HCT116 (cell line): ENCODE measurements at regions not wholly inside any gene's neighbourhood (a gene's known extent, or its start where the extent isn't known, plus 50 kb on each side); places are given as distances from the start of the nearest gene placed in this dataset.

Experiments
- ATAC-seq: fragments of 200-7000 bp; cut with Tn5 transposase; 2 replicates; pipeline ENCODE4 v1.9.1; 2020; ENCODE audit warnings: mild to moderate bottlenecking, moderate library complexity
- BruUV-seq: library from RNA; stranded (reverse); fragments of 400-500 nt; replicated peaks from 2 replicates; lab custom pipeline; 2021; lab: Mats Ljungman, UMichigan
- CTCF ChIA-PET: fragments of 300-600 bp; sonication (Branson Sonifier 250); formaldehyde crosslinking; loops from one replicate; lab custom pipeline; 2021; ENCODE audit warnings: antibody characterized with exemption; lab: Charles Lee
- POLR2A ChIA-PET: fragments of 300-600, 350-600 bp; sonication (Branson Sonifier 250); formaldehyde crosslinking; loops from one replicate; lab custom pipeline; 2021; ENCODE audit warnings: antibody characterized with exemption; lab: Charles Lee
- RAD21 ChIA-PET, 2 experiments: fragments of 300-600 bp; sonication (Branson Sonifier 250); formaldehyde crosslinking; loops; one replicate each; lab custom pipeline; 2023; ENCODE audit warnings: low total read pairs in 2 of 2; ENCODE audit not compliant: uncharacterized antibody in 2 of 2, unreplicated experiment in 2 of 2, low non-redundant PET in 1 of 2; lab: Charles Lee
- DNase-seq: peaks from one replicate; pipeline ENCODE4 v3.0.0-alpha.2; 2010; ENCODE audit warnings: low read depth, low spot score
- H2AFZ ChIP-seq: fragments of 200-600 bp; shearing (Covaris generic), sonication (generic); 2 replicates; pipeline ENCODE4 v1.6.1; 2017; ENCODE audit warnings: low read depth, mixed run types, mixed read lengths, antibody characterized with exemption, low read length; ENCODE audit not compliant: poor library complexity, severe bottlenecking
- H3K27ac ChIP-seq: 2 replicates; pipeline ENCODE4 v1.5.1; 2012; ENCODE audit warnings: low read depth, low read length
- H3K27me3 ChIP-seq: fragments of 200-600 bp; sonication (generic); 2 replicates; pipeline ENCODE4 v1.6.1; 2016; ENCODE audit warnings: mixed run types, low read length, mixed read lengths; ENCODE audit not compliant: insufficient read depth
- H3K36me3 ChIP-seq, 2 experiments: fragments of 200-500 bp in 1 of 2; fragments of 200-600 bp in 1 of 2; sonication (Bioruptor generic) in 1 of 2; sonication (generic) in 1 of 2; 2 replicates each; pipeline versions ENCODE4 v1.5.1 to v1.6.1; 2014 to 2016; ENCODE audit warnings: low read length in 2 of 2, inconsistent platforms in 1 of 2, mixed read lengths in 1 of 2, mixed run types in 1 of 2; ENCODE audit not compliant: insufficient read depth in 2 of 2, control insufficient read depth in 1 of 2
- H3K4me1 ChIP-seq, 2 experiments: fragments of 200-600 bp in 1 of 2; sonication (generic) in 1 of 2; 2 replicates each; pipeline versions ENCODE4 v1.5.1 to v1.6.1; 2012 to 2017; ENCODE audit warnings: low read length in 2 of 2, inconsistent platforms in 1 of 2, mild to moderate bottlenecking in 1 of 2, mixed read lengths in 1 of 2, mixed run types in 1 of 2, moderate library complexity in 1 of 2; ENCODE audit not compliant: insufficient read depth in 2 of 2, control insufficient read depth in 1 of 2
- H3K4me2 ChIP-seq: fragments of 200-600 bp; sonication (generic); 2 replicates; pipeline ENCODE4 v1.6.1; 2017; ENCODE audit warnings: mixed run types, low read length, mixed read lengths
- H3K4me3 ChIP-seq, 2 experiments: fragments of 200-600 bp in 1 of 2; sonication (generic) in 1 of 2; replicated peaks in 1 of 2; 2 replicates each; pipeline ENCODE4 v1.5.1; 2011 to 2016; ENCODE audit warnings: low read length in 2 of 2, control low read depth in 1 of 2, low read depth in 1 of 2, mild to moderate bottlenecking in 1 of 2, mixed read lengths in 1 of 2, mixed run types in 1 of 2
- H3K79me2 ChIP-seq: fragments of 200-600 bp; sonication (generic); 2 replicates; pipeline ENCODE4 v1.6.1; 2017; ENCODE audit warnings: mild to moderate bottlenecking, mixed run types, low read length, moderate library complexity, mixed read lengths; ENCODE audit not compliant: insufficient read depth
- H3K9ac ChIP-seq: fragments of 200-600 bp; sonication (generic); 2 replicates; pipeline ENCODE4 v1.6.1; 2016; ENCODE audit warnings: low read length, mixed read lengths
- H3K9me2 ChIP-seq: fragments of 200-600 bp; sonication (generic), shearing (Covaris generic); 2 replicates; pipeline ENCODE4 v1.6.1; 2017; ENCODE audit warnings: mixed run types, mild to moderate bottlenecking, moderate library complexity; ENCODE audit not compliant: insufficient read depth
- H3K9me3 ChIP-seq, 2 experiments: fragments of 200-500 bp in 1 of 2; fragments of 200-600 bp in 1 of 2; sonication (Bioruptor generic) in 1 of 2; sonication (generic) in 1 of 2; 2 replicates each; pipeline ENCODE4 v1.6.1; 2014 to 2017; ENCODE audit warnings: low read length in 2 of 2, mixed read lengths in 2 of 2, inconsistent platforms in 1 of 2, low read depth in 1 of 2, mild to moderate bottlenecking in 1 of 2, mixed run types in 1 of 2, moderate library complexity in 1 of 2; ENCODE audit not compliant: control insufficient read depth in 1 of 2, insufficient read depth in 1 of 2
- H4K20me1 ChIP-seq: fragments of 200-600 bp; sonication (generic), shearing (Covaris generic); 2 replicates; pipeline ENCODE4 v1.6.1; 2017; ENCODE audit warnings: mixed run types, mild to moderate bottlenecking, moderate library complexity; ENCODE audit not compliant: insufficient read depth
- CEBPB ChIP-seq: IDR thresholded peaks from 2 replicates; pipeline ENCODE4 v1.6.1; 2012; ENCODE audit warnings: low read depth
- CTCF ChIP-seq, 3 experiments: fragments of 200-600 bp in 1 of 3; sonication (generic) in 1 of 3; IDR thresholded peaks in 2 of 3; conservative IDR thresholded peaks in 1 of 3; 2 replicates each; pipeline ENCODE4 v1.5.1; 2012 to 2017; ENCODE audit warnings: low read depth in 2 of 3, low read length in 2 of 3, antibody characterized with exemption in 1 of 3, borderline replicate concordance in 1 of 3, control low read depth in 1 of 3, mild to moderate bottlenecking in 1 of 3, mixed read lengths in 1 of 3, mixed run types in 1 of 3, moderate library complexity in 1 of 3; ENCODE audit not compliant: insufficient read depth in 1 of 3
- FOSL1 ChIP-seq: IDR thresholded peaks from 2 replicates; pipeline ENCODE4 v1.6.1; 2012; ENCODE audit warnings: low read depth
- REST ChIP-seq: IDR thresholded peaks from 2 replicates; pipeline ENCODE4 v1.6.1; 2012; ENCODE audit warnings: low read depth
- SP1 ChIP-seq: IDR thresholded peaks from 2 replicates; pipeline ENCODE4 v1.6.1; 2012; ENCODE audit warnings: low read depth
- YY1 ChIP-seq: IDR thresholded peaks from 2 replicates; pipeline ENCODE4 v1.6.1; 2011; ENCODE audit warnings: low read length, low read depth, moderate library complexity, mild to moderate bottlenecking; ENCODE audit not compliant: insufficient replicate concordance; ENCODE audit errors: extremely low read depth
- ZNF274 ChIP-seq: fragments of 200-500 bp; sonication (Bioruptor generic); IDR thresholded peaks from 2 replicates; pipeline ENCODE4 v1.6.1; 2014; ENCODE audit warnings: mild to moderate bottlenecking, low read depth, low read length, inconsistent platforms
- intact Hi-C: fragments of 100-400 bp; cut with micrococcal nuclease; formaldehyde crosslinking; loops from 2 replicates; pipeline ENCODE4 v1.10.0; 2022

- Histone ChIP-seq H3K9me2 (no peaks in the 10 kb centered on the region), H3K4me1 (no peaks in the 10 kb centered on the region), H3K9me3 (no peaks in the 10 kb centered on the region; a peak in 1 of 4 replicates), H3K27me3 (no peaks in the 10 kb centered on the region), H3K4me3 (no peak overlapping the region), H3K36me3 (no peaks in the 10 kb centered on the region), H3K9ac (no peak overlapping the region), H4K20me1 (no peaks in the 10 kb centered on the region), H3K27ac (no peak overlapping the region), H3K4me2 (no peak overlapping the region), H2AFZ (no peak overlapping the region), H3K79me2 (no peaks in the 10 kb centered on the region)
- no peak for TF ChIP-seq YY1
- no peak for TF ChIP-seq FOSL1
- TF ChIP-seq CEBPB = no peak
- no peak for TF ChIP-seq ZNF274
- TF ChIP-seq SP1 = no peak
- TF ChIP-seq CTCF (IDR thresholded peaks at IDR 0.05 in 2 of 3, conservative IDR thresholded peaks at IDR 0.05 in 1 of 3; ENCODE audit: borderline replicate concordance in 1 of 3, insufficient read depth in 1 of 3, low read depth in 2 of 3, low read length in 2 of 3) = no peak
- no peak for TF ChIP-seq REST
- no peak for ATAC-seq
- ChIA-PET POLR2A (no interaction called here), CTCF (no interaction called here), RAD21 (no interaction called here)
- intact Hi-C loops = no loop called here
- DNase-seq = no peak
- no TSS peak for BruUV-seq
Observed at GRCh38 chr18:39462436-39462835, 1896.8 kb upstream of the CELF4 start.
